Colonic mucosa (tissue), 4 donors: ENCODE measurements at regions not wholly inside any gene's neighbourhood (a gene's known extent, or its start where the extent isn't known, plus 50 kb on each side); places are given as distances from the start of the nearest gene placed in this dataset.

ENCODE experiments used
- DNase-seq: peaks from one replicate; pipeline ENCODE4 v3.0.0-alpha.2; 2020
- H3K27ac ChIP-seq: fragments of 200-600 bp; one replicate; pipeline ENCODE4 v1.8.0; 2021
- H3K27me3 ChIP-seq: fragments of 200-600 bp; one replicate; pipeline ENCODE4 v1.8.0; 2021
- H3K36me3 ChIP-seq: fragments of 200-600 bp; one replicate; pipeline ENCODE4 v1.8.0; 2021
- H3K4me1 ChIP-seq: fragments of 200-600 bp; one replicate; pipeline ENCODE4 v1.8.0; 2021; ENCODE audit warnings: mild to moderate bottlenecking
- H3K4me3 ChIP-seq: fragments of 200-600 bp; one replicate; pipeline ENCODE4 v1.8.0; 2021
- H3K9ac ChIP-seq, 2 donors: one replicate each; pipeline ENCODE4 v1.7.0; 2013; ENCODE audit warnings: control low read depth in 2 of 2, low read depth in 2 of 2, low read length in 2 of 2
- H3K9me3 ChIP-seq: fragments of 200-600 bp; one replicate; pipeline ENCODE4 v1.8.0; 2021
- intact Hi-C: fragments of 100-400 bp; cut with DNase I; formaldehyde crosslinking; loops from one replicate; pipeline ENCODE4 v1.14.1; 2022
- TF ChIP-seq, protein P1 (sequence below): fragments of 200-600 bp; IDR thresholded peaks from one replicate; pipeline ENCODE4 v1.8.0; 2022; ENCODE audit warnings: antibody characterized with exemption, mild to moderate bottlenecking
- donor health status: healthy.
- donor health status: DM: no; HTN: no; CAD: no.
- donor health status: DM: no; HTN: no; CAD: no.

DNA sequence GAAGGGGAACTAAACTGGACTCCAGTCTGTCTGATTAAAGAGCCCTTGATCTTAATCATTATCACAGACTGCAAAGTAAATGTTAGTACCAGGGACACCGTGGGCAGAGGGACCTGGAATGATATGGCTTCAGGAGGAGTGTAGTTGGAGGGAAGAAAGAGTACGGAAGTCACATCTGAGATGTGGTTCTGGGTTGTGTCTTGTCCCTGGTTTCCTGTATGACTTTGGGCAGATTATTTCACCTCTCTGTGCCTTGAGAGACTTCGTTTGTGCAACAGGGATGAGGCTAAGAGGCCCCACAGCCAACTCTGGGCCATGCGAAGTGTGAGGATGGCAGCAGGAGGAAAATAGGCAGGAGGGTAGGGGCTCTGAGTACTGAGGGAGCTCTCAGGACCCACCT is 76.1 kb upstream of the SLC2A1 start:
- intact Hi-C loops, result no loop called here
- H3K4me3 ChIP-seq, result no peak overlapping the region
- H3K27me3 ChIP-seq, result no peaks in the 10 kb centered on the region
- no peaks in the 10 kb centered on the region for H3K4me1 ChIP-seq
- TF ChIP-seq, protein P1, sequence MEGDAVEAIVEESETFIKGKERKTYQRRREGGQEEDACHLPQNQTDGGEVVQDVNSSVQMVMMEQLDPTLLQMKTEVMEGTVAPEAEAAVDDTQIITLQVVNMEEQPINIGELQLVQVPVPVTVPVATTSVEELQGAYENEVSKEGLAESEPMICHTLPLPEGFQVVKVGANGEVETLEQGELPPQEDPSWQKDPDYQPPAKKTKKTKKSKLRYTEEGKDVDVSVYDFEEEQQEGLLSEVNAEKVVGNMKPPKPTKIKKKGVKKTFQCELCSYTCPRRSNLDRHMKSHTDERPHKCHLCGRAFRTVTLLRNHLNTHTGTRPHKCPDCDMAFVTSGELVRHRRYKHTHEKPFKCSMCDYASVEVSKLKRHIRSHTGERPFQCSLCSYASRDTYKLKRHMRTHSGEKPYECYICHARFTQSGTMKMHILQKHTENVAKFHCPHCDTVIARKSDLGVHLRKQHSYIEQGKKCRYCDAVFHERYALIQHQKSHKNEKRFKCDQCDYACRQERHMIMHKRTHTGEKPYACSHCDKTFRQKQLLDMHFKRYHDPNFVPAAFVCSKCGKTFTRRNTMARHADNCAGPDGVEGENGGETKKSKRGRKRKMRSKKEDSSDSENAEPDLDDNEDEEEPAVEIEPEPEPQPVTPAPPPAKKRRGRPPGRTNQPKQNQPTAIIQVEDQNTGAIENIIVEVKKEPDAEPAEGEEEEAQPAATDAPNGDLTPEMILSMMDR, result no peak
- no peaks in the 10 kb centered on the region for H3K9me3 ChIP-seq
- H3K27ac ChIP-seq, result peak overlapping the region; percentile 17
- H3K9ac ChIP-seq, result no peak overlapping the region
- H3K36me3 ChIP-seq, result no peaks in the 10 kb centered on the region
- no peak for DNase-seq

DNA sequence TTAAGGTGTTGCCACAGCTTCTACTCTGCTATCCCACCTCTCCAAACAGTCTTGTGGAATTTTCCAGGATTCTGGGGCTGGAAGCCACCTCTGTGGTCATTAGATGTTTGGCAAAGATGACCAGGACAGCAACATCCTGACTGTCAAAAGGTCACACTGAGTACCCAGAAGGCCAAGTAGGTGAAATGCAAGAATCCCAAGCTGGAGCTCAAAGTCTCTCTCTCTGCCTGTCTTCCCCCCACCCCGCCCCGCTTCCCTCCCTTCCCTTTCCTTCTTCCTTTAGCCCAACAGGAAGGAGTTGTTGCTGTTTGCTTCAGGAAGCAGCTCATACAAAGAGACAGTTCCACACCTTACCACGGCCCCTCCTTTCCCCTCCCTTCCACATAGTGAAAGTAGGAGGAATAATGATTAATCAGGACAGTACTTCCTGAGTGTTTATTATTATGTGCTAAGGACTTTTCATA is 75.6 kb upstream of the SLC2A1 start:
- intact Hi-C loops, result no loop called here
- Histone ChIP-seq H3K9me3 (no peaks in the 10 kb centered on the region), H3K27me3 (no peaks in the 10 kb centered on the region), H3K9ac (no peak overlapping the region), H3K4me1 (no peaks in the 10 kb centered on the region), H3K36me3 (no peaks in the 10 kb centered on the region), H3K27ac (peak overlapping the region; percentile 17), H3K4me3 (no peak overlapping the region)
- peak; percentile 43 for DNase-seq
- TF ChIP-seq, protein P1, result no peak

DNA sequence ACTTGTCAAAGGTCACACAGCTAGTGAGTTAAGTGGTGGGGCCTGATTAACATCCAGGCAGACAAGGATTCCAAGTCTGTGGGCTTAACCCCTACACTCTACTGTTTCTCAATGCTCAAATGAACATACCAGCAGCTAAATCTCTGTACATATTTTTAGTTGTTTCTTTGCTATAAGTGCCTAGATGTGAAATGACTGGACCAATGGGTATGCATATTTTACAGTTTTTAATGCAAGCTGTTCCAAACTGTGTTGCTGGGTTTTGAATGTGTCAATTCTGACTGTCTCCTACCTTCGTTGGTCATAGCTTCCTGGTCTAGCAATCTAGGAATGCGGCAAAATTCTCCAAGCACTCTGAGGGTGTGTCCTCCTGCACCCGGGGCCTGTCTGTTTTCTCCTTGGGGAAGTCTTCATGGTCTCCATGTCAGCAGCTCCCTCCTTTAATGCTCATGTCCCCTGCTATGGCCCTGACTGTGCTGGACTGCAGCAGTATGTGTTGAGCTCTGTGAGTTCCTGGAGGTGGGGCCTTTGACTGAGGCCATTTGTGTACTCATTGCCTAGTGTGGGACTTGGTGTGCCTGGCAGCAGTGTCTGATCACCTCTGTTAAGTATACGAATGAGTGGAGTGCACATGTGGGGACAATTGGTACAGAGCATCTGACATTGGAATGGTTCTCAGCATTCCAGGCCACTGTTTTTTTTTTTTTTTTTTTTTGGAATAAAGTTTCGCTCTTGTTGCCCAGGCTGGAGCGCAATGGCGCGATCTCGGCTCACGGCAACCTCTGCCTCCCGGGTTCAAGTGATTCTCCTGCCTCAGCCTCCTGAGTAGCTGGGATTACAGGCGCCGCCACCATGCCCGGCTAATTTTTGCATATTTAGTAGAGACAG is 72.9 kb upstream of the SLC2A1 start:
- Histone ChIP-seq H3K36me3 (no peaks in the 10 kb centered on the region), H3K27ac (no peak overlapping the region), H3K4me3 (no peak overlapping the region), H3K27me3 (no peaks in the 10 kb centered on the region), H3K9me3 (no peaks in the 10 kb centered on the region), H3K4me1 (no peaks in the 10 kb centered on the region), H3K9ac (no peak overlapping the region)
- TF ChIP-seq, protein P1, result no peak
- intact Hi-C loops, result no loop called here
- no peak for DNase-seq

DNA sequence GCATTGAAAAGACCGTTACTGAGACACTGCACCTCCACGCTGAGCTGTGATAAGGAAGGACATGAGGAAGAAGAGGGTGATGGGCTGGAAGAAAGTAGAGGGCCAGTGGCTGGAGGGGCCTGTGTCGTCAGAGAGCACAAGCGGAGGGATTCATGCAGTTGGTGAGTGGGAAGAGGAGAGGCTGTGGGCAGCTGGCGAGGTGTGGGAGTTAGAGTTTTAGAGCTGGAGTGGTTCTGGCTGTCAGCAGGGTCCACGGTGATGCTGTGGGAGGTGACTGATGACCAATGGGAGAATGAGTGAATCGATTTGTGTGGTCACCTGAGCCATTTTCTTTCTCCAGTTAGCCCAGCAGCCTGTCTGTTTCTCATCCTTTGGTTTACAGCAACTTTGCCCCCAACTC is 66.2 kb upstream of the SLC2A1 start:
- intact Hi-C loops, result no loop called here
- H3K36me3 ChIP-seq, result no peaks in the 10 kb centered on the region
- DNase-seq, result no peak
- no peaks in the 10 kb centered on the region for H3K4me1 ChIP-seq
- H3K27me3 ChIP-seq, result no peaks in the 10 kb centered on the region
- no peak overlapping the region for H3K4me3 ChIP-seq
- H3K9me3 ChIP-seq, result no peaks in the 10 kb centered on the region
- H3K9ac ChIP-seq, result no peak overlapping the region
- H3K27ac ChIP-seq, result no peak overlapping the region
- TF ChIP-seq, protein P1, result no peak

DNA sequence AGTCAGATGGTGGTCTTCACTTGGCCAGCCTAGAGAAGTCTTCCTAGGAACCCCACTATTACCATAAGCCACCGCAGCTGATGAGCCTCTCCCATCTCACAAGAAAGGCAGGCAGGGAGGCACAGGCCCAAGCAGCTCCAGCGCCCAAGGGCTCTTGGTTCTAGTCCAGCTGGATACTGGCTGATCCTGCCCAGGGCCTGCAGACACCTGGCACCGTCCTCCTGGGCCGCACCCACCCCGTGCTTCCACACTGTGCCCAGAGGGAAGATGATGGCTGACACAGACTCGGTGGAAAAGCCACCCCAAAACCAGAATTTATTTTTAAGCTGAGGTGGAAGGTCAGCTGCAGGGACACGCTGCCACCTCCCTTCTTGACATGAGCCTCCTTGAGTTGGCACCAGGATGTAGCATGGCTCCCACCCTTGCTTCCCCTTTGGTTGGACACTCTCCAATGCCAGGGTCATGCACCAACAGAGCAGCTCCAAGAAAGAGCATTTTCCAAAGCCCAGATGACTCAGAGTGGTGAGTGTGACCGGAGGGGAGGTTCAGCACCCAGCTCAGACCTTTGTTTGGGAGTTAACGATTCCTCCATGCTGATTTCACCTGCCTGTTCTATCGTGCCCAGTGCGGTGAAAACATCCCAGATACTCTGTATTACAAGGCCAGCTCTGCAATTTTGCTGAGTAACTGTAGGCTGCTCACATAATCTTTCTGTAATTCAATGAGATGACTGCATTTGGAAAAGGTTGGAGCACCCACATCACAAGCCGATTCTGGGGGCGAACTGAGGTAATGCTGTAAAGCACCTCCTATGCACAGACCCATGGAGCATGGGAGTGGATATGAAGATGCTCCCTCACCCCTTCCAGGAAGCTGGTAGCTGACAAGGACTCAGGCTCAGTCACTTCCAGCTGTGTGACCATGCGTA is 63.1 kb upstream of the SLC2A1 start:
- no peaks in the 10 kb centered on the region for H3K4me1 ChIP-seq
- no peaks in the 10 kb centered on the region for H3K9me3 ChIP-seq
- H3K27ac ChIP-seq, result no peak overlapping the region
- no peak overlapping the region for H3K9ac ChIP-seq
- no peak overlapping the region for H3K4me3 ChIP-seq
- DNase-seq, result no peak
- H3K27me3 ChIP-seq, result no peaks in the 10 kb centered on the region
- H3K36me3 ChIP-seq, result no peaks in the 10 kb centered on the region
- TF ChIP-seq, protein P1, result no peak
- intact Hi-C loops, result no loop called here
